OCI-LY7 (cell line): ENCODE measurements at regions not wholly inside any gene's neighbourhood (a gene's known extent, or its start where the extent isn't known, plus 50 kb on each side); places are given as distances from the start of the nearest gene placed in this dataset.

Source experiments
- EZH2phosphoT487 ChIP-seq: fragments of 200-600 bp; sonication (generic); IDR thresholded peaks from 2 replicates; pipeline ENCODE4 v1.6.1; 2018; ENCODE audit warnings: low read depth, borderline replicate concordance, mild to moderate bottlenecking, mixed run types, antibody characterized with exemption, low read length, moderate library complexity, mixed read lengths
- TF ChIP-seq, protein P1 (sequence below): fragments of 200-600 bp; sonication (generic); conservative IDR thresholded peaks from 2 replicates; pipeline ENCODE4 v1.5.1; 2014; ENCODE audit warnings: mild to moderate bottlenecking, antibody characterized with exemption, low read length, moderate library complexity, mixed read lengths

DNA sequence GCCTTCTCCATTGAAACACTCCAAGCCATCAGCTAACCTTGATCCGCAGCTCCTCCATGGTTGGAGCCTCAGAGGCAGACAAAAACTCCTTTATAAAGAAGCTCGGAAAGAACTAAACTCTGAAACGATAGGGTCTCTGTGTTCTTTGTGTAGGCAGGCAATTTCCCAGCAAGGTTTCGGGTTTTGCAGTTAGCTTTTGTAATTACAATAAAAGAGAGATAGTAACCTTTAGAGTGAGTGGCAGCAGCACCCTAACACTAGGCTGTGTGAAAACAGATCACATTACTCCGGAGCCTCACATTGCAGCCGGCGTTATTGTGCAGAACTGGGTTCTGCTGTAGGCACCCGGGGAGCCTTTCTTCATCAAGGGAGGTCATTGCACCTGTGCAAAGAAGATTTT, 115.8 kb upstream of the MAP3K1 start:
- TF ChIP-seq, protein P1, sequence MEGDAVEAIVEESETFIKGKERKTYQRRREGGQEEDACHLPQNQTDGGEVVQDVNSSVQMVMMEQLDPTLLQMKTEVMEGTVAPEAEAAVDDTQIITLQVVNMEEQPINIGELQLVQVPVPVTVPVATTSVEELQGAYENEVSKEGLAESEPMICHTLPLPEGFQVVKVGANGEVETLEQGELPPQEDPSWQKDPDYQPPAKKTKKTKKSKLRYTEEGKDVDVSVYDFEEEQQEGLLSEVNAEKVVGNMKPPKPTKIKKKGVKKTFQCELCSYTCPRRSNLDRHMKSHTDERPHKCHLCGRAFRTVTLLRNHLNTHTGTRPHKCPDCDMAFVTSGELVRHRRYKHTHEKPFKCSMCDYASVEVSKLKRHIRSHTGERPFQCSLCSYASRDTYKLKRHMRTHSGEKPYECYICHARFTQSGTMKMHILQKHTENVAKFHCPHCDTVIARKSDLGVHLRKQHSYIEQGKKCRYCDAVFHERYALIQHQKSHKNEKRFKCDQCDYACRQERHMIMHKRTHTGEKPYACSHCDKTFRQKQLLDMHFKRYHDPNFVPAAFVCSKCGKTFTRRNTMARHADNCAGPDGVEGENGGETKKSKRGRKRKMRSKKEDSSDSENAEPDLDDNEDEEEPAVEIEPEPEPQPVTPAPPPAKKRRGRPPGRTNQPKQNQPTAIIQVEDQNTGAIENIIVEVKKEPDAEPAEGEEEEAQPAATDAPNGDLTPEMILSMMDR = no peak
- TF ChIP-seq EZH2phosphoT487 = no peak
